Suprapubic skin (tissue), 4 donors: ENCODE measurements at regions not wholly inside any gene's neighbourhood (a gene's known extent, or its start where the extent isn't known, plus 50 kb on each side); places are given as distances from the start of the nearest gene placed in this dataset.

Experiments
- CTCF ChIP-seq, 2 donors: fragments of 200-600 bp in 1 of 2; fragments of 450-650 bp in 1 of 2; sonication (generic) in 1 of 2; IDR thresholded peaks; one replicate each; pipeline ENCODE4 v1.5.1; 2016 to 2019; ENCODE audit warnings: antibody characterized with exemption in 2 of 2, mild to moderate bottlenecking in 1 of 2, moderate library complexity in 1 of 2
- EP300 ChIP-seq: sonication (generic); formaldehyde crosslinking; IDR thresholded peaks from one replicate; pipeline ENCODE4 v1.6.1; 2017; ENCODE audit warnings: antibody characterized with exemption
- POLR2A ChIP-seq, 2 donors: fragments of 450-650 bp; IDR thresholded peaks; one replicate each; pipeline ENCODE4 v1.6.1; 2017; ENCODE audit warnings: antibody characterized with exemption in 2 of 2, mild to moderate bottlenecking in 2 of 2, moderate library complexity in 2 of 2
- POLR2AphosphoS5 ChIP-seq, 3 donors: sonication (generic); formaldehyde crosslinking; IDR thresholded peaks; one replicate each; pipeline ENCODE4 v1.6.1; 2017; ENCODE audit warnings: antibody characterized with exemption in 3 of 3

- no peak for TF ChIP-seq EP300
- TF ChIP-seq CTCF (IDR thresholded peaks at IDR 0.05) = no peak
- TF ChIP-seq POLR2A (IDR thresholded peaks at IDR 0.05) = no peak
- TF ChIP-seq POLR2AphosphoS5 (IDR thresholded peaks at IDR 0.05) = no peak
Measured at GRCh38 chr2:120499784-120500495, 154.0 kb downstream of the INHBB start.
